PC-9 (cell line): ENCODE measurements at regions not wholly inside any gene's neighbourhood (a gene's known extent, or its start where the extent isn't known, plus 50 kb on each side); places are given as distances from the start of the nearest gene placed in this dataset.

Experiments used
- EZH2 ChIP-seq: fragments of 200-600 bp; sonication (generic); IDR thresholded peaks from 2 replicates; pipeline ENCODE4 v1.8.0; 2017; ENCODE audit warnings: antibody characterized with exemption, low read depth
- TF ChIP-seq, protein P1 (sequence below): fragments of 200-600 bp; sonication (generic); conservative IDR thresholded peaks from 2 replicates; pipeline ENCODE4 v1.6.1; 2017; ENCODE audit warnings: mixed run types, antibody characterized with exemption, mild to moderate bottlenecking, moderate library complexity

- TF ChIP-seq, protein P1, sequence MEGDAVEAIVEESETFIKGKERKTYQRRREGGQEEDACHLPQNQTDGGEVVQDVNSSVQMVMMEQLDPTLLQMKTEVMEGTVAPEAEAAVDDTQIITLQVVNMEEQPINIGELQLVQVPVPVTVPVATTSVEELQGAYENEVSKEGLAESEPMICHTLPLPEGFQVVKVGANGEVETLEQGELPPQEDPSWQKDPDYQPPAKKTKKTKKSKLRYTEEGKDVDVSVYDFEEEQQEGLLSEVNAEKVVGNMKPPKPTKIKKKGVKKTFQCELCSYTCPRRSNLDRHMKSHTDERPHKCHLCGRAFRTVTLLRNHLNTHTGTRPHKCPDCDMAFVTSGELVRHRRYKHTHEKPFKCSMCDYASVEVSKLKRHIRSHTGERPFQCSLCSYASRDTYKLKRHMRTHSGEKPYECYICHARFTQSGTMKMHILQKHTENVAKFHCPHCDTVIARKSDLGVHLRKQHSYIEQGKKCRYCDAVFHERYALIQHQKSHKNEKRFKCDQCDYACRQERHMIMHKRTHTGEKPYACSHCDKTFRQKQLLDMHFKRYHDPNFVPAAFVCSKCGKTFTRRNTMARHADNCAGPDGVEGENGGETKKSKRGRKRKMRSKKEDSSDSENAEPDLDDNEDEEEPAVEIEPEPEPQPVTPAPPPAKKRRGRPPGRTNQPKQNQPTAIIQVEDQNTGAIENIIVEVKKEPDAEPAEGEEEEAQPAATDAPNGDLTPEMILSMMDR: no peak
- TF ChIP-seq EZH2: no peak
Measured at GRCh38 chr1:75985827-75986226, 53.6 kb upstream of the ASB17 start.
